HFF-Myc (cell line): ENCODE measurements at regions not wholly inside any gene's neighbourhood (a gene's known extent, or its start where the extent isn't known, plus 50 kb on each side); places are given as distances from the start of the nearest gene placed in this dataset.

ENCODE experiments used
- DNase-seq: peaks from one replicate; pipeline ENCODE4 v3.0.0-alpha.2; 2011; ENCODE audit warnings: low read depth; ENCODE audit errors: extremely low read depth
- H3K4me3 ChIP-seq: replicated peaks from 2 replicates; pipeline ENCODE4 v1.5.1; 2011; ENCODE audit warnings: low read depth, mild to moderate bottlenecking, control low read depth, low read length
- TF ChIP-seq, protein P1 (sequence below): IDR thresholded peaks from 2 replicates; pipeline ENCODE4 v1.5.1; 2012; ENCODE audit warnings: mild to moderate bottlenecking, low read depth, low read length, control low read depth; ENCODE audit errors: missing control alignments

DNA sequence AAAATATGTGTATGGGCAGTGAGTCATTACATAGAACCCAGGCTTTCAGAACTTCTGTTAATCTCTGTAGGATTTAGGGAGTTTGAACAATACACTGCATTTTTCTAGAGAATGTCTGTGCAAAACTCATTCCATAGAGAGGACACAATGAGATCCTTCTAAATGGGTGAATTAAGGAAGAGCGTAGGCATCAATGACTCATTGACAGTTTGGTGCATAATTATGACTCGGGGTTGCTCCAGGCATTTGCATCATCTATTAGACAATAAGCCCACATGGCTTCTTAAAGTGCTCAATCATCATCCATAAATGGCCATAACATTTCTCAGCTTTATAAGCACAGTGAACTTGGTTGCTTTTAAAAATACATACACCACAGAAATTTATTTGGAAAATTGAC lies 625.5 kb downstream of the CDH26 start:
- H3K4me3 ChIP-seq, result no peak overlapping the region
- no peak for DNase-seq
- TF ChIP-seq, protein P1, sequence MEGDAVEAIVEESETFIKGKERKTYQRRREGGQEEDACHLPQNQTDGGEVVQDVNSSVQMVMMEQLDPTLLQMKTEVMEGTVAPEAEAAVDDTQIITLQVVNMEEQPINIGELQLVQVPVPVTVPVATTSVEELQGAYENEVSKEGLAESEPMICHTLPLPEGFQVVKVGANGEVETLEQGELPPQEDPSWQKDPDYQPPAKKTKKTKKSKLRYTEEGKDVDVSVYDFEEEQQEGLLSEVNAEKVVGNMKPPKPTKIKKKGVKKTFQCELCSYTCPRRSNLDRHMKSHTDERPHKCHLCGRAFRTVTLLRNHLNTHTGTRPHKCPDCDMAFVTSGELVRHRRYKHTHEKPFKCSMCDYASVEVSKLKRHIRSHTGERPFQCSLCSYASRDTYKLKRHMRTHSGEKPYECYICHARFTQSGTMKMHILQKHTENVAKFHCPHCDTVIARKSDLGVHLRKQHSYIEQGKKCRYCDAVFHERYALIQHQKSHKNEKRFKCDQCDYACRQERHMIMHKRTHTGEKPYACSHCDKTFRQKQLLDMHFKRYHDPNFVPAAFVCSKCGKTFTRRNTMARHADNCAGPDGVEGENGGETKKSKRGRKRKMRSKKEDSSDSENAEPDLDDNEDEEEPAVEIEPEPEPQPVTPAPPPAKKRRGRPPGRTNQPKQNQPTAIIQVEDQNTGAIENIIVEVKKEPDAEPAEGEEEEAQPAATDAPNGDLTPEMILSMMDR, result no peak

DNA sequence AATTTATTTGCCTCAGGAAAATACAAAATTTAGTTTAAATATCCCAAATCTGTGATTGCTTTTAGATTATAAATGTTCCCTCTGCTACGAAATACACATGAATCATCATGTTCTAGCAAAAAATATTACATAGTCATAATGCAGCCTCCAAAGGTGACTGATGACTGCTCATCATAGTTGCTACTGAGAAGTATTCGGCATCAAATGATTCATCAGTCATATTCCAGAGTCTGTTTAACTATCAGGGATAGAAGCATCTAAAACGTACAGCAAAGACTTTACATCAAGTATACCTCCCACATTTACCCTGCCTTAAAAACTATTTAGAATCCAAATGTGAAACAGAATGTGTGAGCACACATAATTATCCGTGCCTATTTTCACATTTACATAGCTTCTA lies 626.0 kb downstream of the CDH26 start:
- DNase-seq, result no peak
- H3K4me3 ChIP-seq, result no peak overlapping the region
- TF ChIP-seq, protein P1, result no peak

- H3K4me3 ChIP-seq, result no peak overlapping the region
- TF ChIP-seq, protein P1, result no peak
- no peak for DNase-seq
These were observed 627.4 kb downstream of the CDH26 start for GRCh38 chr20:60585651-60586050.

GRCh38 chr20:60586269-60587050 lies 628.2 kb downstream of the CDH26 start:
- TF ChIP-seq, protein P1, result no peak
- no peak for DNase-seq
- no peak overlapping the region for H3K4me3 ChIP-seq

DNA sequence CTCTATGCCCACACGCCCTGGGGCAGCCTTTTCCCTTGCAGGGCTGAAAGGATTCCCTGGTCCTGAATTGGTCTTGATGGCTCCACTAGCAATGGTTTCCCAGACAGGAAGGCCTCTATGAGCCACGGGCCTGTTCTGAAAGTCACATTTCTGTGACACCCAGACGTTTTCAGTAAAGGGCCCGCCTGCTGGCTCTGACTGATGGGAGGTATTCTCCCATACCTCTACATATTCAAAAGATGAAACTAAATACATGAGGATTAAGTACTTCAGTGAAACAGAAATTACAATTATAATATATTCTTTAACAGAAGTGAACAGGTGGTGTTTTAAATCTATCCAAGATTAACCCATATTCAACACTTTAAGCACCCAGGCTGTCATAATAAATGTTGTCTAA lies 629.8 kb downstream of the CDH26 start:
- H3K4me3 ChIP-seq, result no peak overlapping the region
- DNase-seq, result no peak
- TF ChIP-seq, protein P1, result no peak

DNA sequence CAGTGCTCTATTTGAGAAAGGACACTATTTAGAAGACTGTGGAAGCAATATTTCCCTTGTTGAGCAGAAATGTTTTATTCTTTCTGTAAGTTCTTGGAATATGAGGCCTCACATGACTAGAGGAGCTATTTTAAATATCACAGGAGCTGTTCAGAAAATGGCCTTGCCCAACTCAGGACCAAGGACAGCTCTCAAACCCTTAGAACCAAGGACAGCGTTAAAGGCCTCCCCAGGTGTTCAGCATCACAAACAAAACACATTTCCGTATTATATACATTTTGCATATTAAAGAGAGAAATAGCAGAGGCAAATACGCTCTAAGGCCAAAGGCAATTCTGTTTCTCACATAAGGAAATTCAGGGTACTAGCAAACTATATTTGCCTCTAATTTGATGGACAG lies 631.4 kb downstream of the CDH26 start:
- no peak for DNase-seq
- no peak overlapping the region for H3K4me3 ChIP-seq
- TF ChIP-seq, protein P1, result no peak
